HEK293 (cell line): ENCODE measurements at regions not wholly inside any gene's neighbourhood (a gene's known extent, or its start where the extent isn't known, plus 50 kb on each side); places are given as distances from the start of the nearest gene placed in this dataset.

Experiments used
- CTCF ChIA-PET: fragments of 350-600 bp; formaldehyde crosslinking; extraction: SDS; loops from one replicate; lab custom pipeline; 2021; ENCODE audit warnings: antibody characterized with exemption; lab: Yijun Ruan, JAX
- POLR2A ChIA-PET: fragments of 300-600 bp; formaldehyde crosslinking; extraction: SDS; loops from one replicate; lab custom pipeline; 2020; ENCODE audit warnings: antibody characterized with exemption, inconsistent platforms; lab: Yijun Ruan, JAX
- H3K27ac ChIP-seq: fragments of 200-500 bp; sonication (Bioruptor generic); 2 replicates; pipeline ENCODE4 v1.5.1; 2014; ENCODE audit warnings: low read depth, low read length, control low read depth, inconsistent platforms; ENCODE audit errors: extremely low read depth
- H3K36me3 ChIP-seq, 2 experiments: fragments of 200-500 bp in 1 of 2; sonication (Bioruptor generic) in 1 of 2; 1 replicate in 1 of 2; 2 replicates in 1 of 2; pipeline ENCODE4 v1.5.1; 2014 to 2017; ENCODE audit warnings: inconsistent platforms in 2 of 2, low read length in 2 of 2; ENCODE audit not compliant: control insufficient read depth in 2 of 2, insufficient read depth in 1 of 2
- H3K4me1 ChIP-seq: fragments of 200-500 bp; sonication (Bioruptor generic); 2 replicates; pipeline ENCODE4 v1.5.1; 2014; ENCODE audit warnings: mild to moderate bottlenecking, low read length, inconsistent platforms; ENCODE audit not compliant: control insufficient read depth, insufficient read depth
- H3K4me3 ChIP-seq: 2 replicates; pipeline ENCODE4 v1.5.1; 2011; ENCODE audit warnings: low read depth, mild to moderate bottlenecking, control low read depth, low read length, moderate library complexity
- H3K9me3 ChIP-seq: fragments of 200-500 bp; sonication (Bioruptor generic); 2 replicates; pipeline ENCODE4 v1.5.1; 2014; ENCODE audit warnings: low read depth, low read length, inconsistent platforms; ENCODE audit not compliant: control insufficient read depth, insufficient read depth
- HOXA7 ChIP-seq: sonication (generic); formaldehyde crosslinking; IDR thresholded peaks from 2 replicates; pipeline ENCODE4 v1.8.1; 2022; ENCODE audit warnings: missing genetic modification reagents, borderline replicate concordance
- HOXC10 ChIP-seq: sonication (generic); formaldehyde crosslinking; IDR thresholded peaks from 2 replicates; pipeline ENCODE4 v1.8.1; 2023; ENCODE audit warnings: mild to moderate bottlenecking, missing genetic modification reagents
- MEIS1 ChIP-seq: sonication (generic); formaldehyde crosslinking; IDR thresholded peaks from 2 replicates; pipeline ENCODE4 v1.8.1; 2022; ENCODE audit warnings: missing genetic modification reagents, mild to moderate bottlenecking, borderline replicate concordance
- ZNF10 ChIP-seq: fragments of 450-650 bp; formaldehyde crosslinking; IDR thresholded peaks from 2 replicates; pipeline ENCODE4 v1.5.1; 2017; ENCODE audit warnings: missing biosample characterization, missing genetic modification characterization
- ZNF121 ChIP-seq: fragments of 450-650 bp; formaldehyde crosslinking; IDR thresholded peaks from 2 replicates; pipeline ENCODE4 v1.5.1; 2016; ENCODE audit warnings: missing biosample characterization, missing genetic modification characterization
- ZNF132 ChIP-seq: fragments of 450-650 bp; formaldehyde crosslinking; IDR thresholded peaks from 2 replicates; pipeline ENCODE4 v1.5.1; 2017; ENCODE audit warnings: missing biosample characterization, missing genetic modification characterization, borderline replicate concordance
- ZNF140 ChIP-seq: fragments of 450-650 bp; formaldehyde crosslinking; IDR thresholded peaks from 2 replicates; pipeline ENCODE4 v1.5.1; 2016; ENCODE audit warnings: missing biosample characterization, missing genetic modification characterization
- ZNF146 ChIP-seq: fragments of 450-650 bp; formaldehyde crosslinking; IDR thresholded peaks from 2 replicates; pipeline ENCODE4 v1.5.1; 2016; ENCODE audit warnings: missing biosample characterization, missing genetic modification characterization
- ZNF175 ChIP-seq: fragments of 450-650 bp; formaldehyde crosslinking; IDR thresholded peaks from 2 replicates; pipeline ENCODE4 v1.5.1; 2016; ENCODE audit warnings: missing biosample characterization, missing genetic modification characterization
- ZNF202 ChIP-seq: fragments of 450-650 bp; formaldehyde crosslinking; IDR thresholded peaks from 2 replicates; pipeline ENCODE4 v1.5.1; 2016; ENCODE audit warnings: missing biosample characterization, missing genetic modification characterization, borderline replicate concordance
- ZNF239 ChIP-seq: fragments of 450-650 bp; formaldehyde crosslinking; IDR thresholded peaks from 2 replicates; pipeline ENCODE4 v1.5.1; 2016; ENCODE audit warnings: missing biosample characterization, missing genetic modification characterization
- ZNF292 ChIP-seq: fragments of 450-650 bp; formaldehyde crosslinking; IDR thresholded peaks from 2 replicates; pipeline ENCODE4 v1.5.1; 2016; ENCODE audit warnings: low read depth, missing biosample characterization, missing genetic modification characterization, borderline replicate concordance
- ZNF335 ChIP-seq: fragments of 450-650 bp; formaldehyde crosslinking; conservative IDR thresholded peaks from 2 replicates; pipeline ENCODE4 v1.5.1; 2016; ENCODE audit warnings: missing biosample characterization, missing genetic modification characterization
- ZNF394 ChIP-seq: fragments of 450-650 bp; formaldehyde crosslinking; IDR thresholded peaks from 2 replicates; pipeline ENCODE4 v1.5.1; 2016; ENCODE audit warnings: missing biosample characterization, missing genetic modification characterization, mild to moderate bottlenecking, moderate library complexity, borderline replicate concordance
- ZNF416 ChIP-seq: fragments of 450-650 bp; formaldehyde crosslinking; IDR thresholded peaks from 2 replicates; pipeline ENCODE4 v1.5.1; 2016; ENCODE audit warnings: missing biosample characterization, missing genetic modification characterization
- ZNF426 ChIP-seq: fragments of 450-650 bp; formaldehyde crosslinking; IDR thresholded peaks from 2 replicates; pipeline ENCODE4 v1.5.1; 2017; ENCODE audit warnings: missing biosample characterization, missing genetic modification characterization, mild to moderate bottlenecking, inconsistent platforms, moderate library complexity
- ZNF544 ChIP-seq: fragments of 450-650 bp; formaldehyde crosslinking; IDR thresholded peaks from 2 replicates; pipeline ENCODE4 v1.5.0; 2017; ENCODE audit warnings: missing biosample characterization, missing genetic modification characterization
- ZNF561 ChIP-seq: fragments of 450-650 bp; IDR thresholded peaks from 2 replicates; pipeline ENCODE4 v1.5.1; 2018; ENCODE audit warnings: missing biosample characterization, missing genetic modification characterization, borderline replicate concordance
- ZNF623 ChIP-seq: fragments of 450-650 bp; formaldehyde crosslinking; IDR thresholded peaks from 2 replicates; pipeline ENCODE4 v1.5.1; 2016; ENCODE audit warnings: missing biosample characterization, missing genetic modification characterization
- ZNF624 ChIP-seq: fragments of 450-650 bp; formaldehyde crosslinking; IDR thresholded peaks from 2 replicates; pipeline ENCODE4 v1.5.1; 2017; ENCODE audit warnings: missing biosample characterization, missing genetic modification characterization
- TF ChIP-seq, protein P1 (sequence below): fragments of 450-650 bp; formaldehyde crosslinking; IDR thresholded peaks from 2 replicates; pipeline ENCODE4 v1.5.1; 2016; ENCODE audit warnings: missing biosample characterization, missing genetic modification characterization
- TF ChIP-seq, protein P2 (sequence below): fragments of 450-650 bp; formaldehyde crosslinking; IDR thresholded peaks from 2 replicates; pipeline ENCODE4 v1.5.1; 2016; ENCODE audit warnings: missing biosample characterization, missing genetic modification characterization, borderline replicate concordance
- TF ChIP-seq, protein P3 (sequence below): fragments of 450-650 bp; formaldehyde crosslinking; IDR thresholded peaks from 2 replicates; pipeline ENCODE4 v1.5.1; 2016; ENCODE audit warnings: missing biosample characterization, missing genetic modification characterization
- TF ChIP-seq, protein P4 (sequence below): fragments of 450-650 bp; formaldehyde crosslinking; IDR thresholded peaks from 2 replicates; pipeline ENCODE4 v1.5.1; 2016; ENCODE audit warnings: missing biosample characterization, missing genetic modification characterization
- TF ChIP-seq, protein P5 (sequence below): fragments of 450-650 bp; formaldehyde crosslinking; IDR thresholded peaks from 2 replicates; pipeline ENCODE4 v1.5.1; 2016; ENCODE audit warnings: missing biosample characterization, missing genetic modification characterization

DNA sequence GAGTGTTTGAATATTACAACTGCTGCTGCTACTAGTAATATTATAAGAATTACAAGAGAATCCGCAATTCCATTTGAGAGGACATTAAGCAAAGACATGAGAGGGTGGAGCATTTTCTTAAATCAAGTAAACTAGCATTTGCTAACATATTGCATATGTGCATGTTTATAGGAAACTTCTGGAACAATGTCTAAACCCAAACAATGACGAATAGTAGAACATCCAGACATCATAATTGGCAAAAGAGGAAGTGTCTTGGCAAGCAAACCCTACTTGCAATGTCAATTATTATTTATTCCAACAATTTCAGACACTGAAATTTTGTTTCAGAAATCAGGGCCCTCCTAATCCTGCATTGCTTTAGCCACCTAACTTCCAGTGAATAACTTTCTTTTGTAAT, 1155.3 kb upstream of the GJE1 start:
- H3K36me3 ChIP-seq, result no peaks in the 10 kb centered on the region
- no peaks in the 10 kb centered on the region for H3K9me3 ChIP-seq
- ChIA-PET POLR2A (no interaction called here), CTCF (no interaction called here)
- TF ChIP-seq ZNF335 (no peak), ZNF146 (no peak), ZNF416 (tag by site-specific recombination) (no peak), ZNF140 (no peak)
- TF ChIP-seq, protein P1, sequence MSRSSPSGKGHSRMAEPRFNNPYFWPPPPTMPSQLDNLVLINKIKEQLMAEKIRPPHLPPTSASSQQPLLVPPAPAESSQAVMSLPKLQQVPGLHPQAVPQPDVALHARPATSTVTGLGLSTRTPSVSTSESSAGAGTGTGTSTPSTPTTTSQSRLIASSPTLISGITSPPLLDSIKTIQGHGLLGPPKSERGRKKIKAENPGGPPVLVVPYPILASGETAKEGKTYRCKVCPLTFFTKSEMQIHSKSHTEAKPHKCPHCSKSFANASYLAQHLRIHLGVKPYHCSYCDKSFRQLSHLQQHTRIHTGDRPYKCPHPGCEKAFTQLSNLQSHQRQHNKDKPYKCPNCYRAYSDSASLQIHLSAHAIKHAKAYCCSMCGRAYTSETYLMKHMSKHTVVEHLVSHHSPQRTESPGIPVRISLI (tag by site-specific recombination), result no peak
- H3K27ac ChIP-seq, result no peak overlapping the region
- no peak overlapping the region for H3K4me3 ChIP-seq
- H3K4me1 ChIP-seq, result no peaks in the 10 kb centered on the region

DNA sequence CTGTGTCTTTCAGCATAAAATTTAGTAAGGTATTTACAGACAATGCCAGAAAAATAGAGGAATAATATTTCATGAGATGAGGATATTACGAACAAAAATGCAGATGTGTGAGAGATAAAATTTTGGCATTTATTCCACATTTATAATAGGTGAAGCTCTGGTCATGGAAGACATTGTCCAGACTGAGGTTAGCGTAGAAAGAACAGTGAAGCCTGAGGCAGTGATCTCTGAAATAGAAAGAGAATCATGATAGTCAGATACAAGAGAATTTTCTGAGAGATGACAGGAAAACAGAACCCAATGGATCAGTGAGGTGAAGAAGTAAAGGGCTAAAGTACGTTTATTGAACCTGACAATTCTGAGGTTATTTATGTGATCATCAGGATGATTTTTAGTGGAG, 1155.9 kb upstream of the GJE1 start:
- TF ChIP-seq ZNF624 (tag by site-specific recombination), result no peak
- TF ChIP-seq ZNF10 (tag by site-specific recombination), result no peak
- TF ChIP-seq, protein P2, sequence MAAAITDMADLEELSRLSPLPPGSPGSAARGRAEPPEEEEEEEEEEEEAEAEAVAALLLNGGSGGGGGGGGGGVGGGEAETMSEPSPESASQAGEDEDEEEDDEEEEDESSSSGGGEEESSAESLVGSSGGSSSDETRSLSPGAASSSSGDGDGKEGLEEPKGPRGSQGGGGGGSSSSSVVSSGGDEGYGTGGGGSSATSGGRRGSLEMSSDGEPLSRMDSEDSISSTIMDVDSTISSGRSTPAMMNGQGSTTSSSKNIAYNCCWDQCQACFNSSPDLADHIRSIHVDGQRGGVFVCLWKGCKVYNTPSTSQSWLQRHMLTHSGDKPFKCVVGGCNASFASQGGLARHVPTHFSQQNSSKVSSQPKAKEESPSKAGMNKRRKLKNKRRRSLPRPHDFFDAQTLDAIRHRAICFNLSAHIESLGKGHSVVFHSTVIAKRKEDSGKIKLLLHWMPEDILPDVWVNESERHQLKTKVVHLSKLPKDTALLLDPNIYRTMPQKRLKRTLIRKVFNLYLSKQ (tag by site-specific recombination), result no peak
- no peak for TF ChIP-seq ZNF426 (tag by site-specific recombination)
- TF ChIP-seq ZNF132, result no peak
- no peak for TF ChIP-seq ZNF202 (tag by site-specific recombination)
- no peak for TF ChIP-seq MEIS1 (CRISPR knock-in tag)
- TF ChIP-seq ZNF623 (tag by site-specific recombination), result no peak
- no peak for TF ChIP-seq ZNF292 (tag by site-specific recombination)
- TF ChIP-seq ZNF394 (tag by site-specific recombination), result no peak
- TF ChIP-seq, all 188 proteins: peak for 0
- no peak overlapping the region for H3K4me3 ChIP-seq
- no peak overlapping the region for H3K27ac ChIP-seq
- no peaks in the 10 kb centered on the region for H3K36me3 ChIP-seq
- no peaks in the 10 kb centered on the region for H3K9me3 ChIP-seq
- POLR2A ChIA-PET, result no interaction called here
- H3K4me1 ChIP-seq, result no peaks in the 10 kb centered on the region
- CTCF ChIA-PET, result no interaction called here

DNA sequence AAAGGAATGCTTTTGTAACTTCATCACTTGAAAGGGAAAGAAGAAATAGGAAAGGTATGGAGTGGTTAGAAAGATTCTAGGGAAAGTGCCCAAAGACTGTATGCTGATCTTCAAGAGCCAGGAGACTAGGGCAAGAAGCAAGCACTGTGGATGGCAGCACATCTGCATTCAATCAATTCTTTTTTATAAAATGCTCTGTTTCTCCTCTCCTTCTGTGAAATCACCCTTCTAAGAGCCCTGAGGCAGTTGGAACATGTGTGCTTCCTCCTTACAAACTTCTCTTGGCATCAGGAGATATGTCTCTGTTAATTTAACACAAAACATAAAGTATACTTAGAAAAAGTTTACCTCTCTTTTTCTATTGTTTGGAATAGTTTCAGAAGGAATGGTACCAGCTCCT, 1162.2 kb upstream of the GJE1 start:
- CTCF ChIA-PET, result no interaction called here
- TF ChIP-seq ZNF394 (tag by site-specific recombination) (no peak), ZNF239 (tag by site-specific recombination) (no peak), ZNF561 (no peak), HOXC10 (CRISPR knock-in tag) (no peak), ZNF544 (tag by site-specific recombination) (no peak), ZNF121 (tag by site-specific recombination) (no peak), HOXA7 (CRISPR knock-in tag) (no peak), ZNF175 (tag by site-specific recombination) (no peak), ZNF335 (no peak)
- TF ChIP-seq, protein P3, sequence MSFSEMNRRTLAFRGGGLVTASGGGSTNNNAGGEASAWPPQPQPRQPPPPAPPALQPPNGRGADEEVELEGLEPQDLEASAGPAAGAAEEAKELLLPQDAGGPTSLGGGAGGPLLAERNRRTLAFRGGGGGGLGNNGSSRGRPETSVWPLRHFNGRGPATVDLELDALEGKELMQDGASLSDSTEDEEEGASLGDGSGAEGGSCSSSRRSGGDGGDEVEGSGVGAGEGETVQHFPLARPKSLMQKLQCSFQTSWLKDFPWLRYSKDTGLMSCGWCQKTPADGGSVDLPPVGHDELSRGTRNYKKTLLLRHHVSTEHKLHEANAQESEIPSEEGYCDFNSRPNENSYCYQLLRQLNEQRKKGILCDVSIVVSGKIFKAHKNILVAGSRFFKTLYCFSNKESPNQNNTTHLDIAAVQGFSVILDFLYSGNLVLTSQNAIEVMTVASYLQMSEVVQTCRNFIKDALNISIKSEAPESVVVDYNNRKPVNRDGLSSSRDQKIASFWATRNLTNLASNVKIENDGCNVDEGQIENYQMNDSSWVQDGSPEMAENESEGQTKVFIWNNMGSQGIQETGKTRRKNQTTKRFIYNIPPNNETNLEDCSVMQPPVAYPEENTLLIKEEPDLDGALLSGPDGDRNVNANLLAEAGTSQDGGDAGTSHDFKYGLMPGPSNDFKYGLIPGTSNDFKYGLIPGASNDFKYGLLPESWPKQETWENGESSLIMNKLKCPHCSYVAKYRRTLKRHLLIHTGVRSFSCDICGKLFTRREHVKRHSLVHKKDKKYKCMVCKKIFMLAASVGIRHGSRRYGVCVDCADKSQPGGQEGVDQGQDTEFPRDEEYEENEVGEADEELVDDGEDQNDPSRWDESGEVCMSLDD (tag by site-specific recombination), result no peak
- TF ChIP-seq, protein P4, sequence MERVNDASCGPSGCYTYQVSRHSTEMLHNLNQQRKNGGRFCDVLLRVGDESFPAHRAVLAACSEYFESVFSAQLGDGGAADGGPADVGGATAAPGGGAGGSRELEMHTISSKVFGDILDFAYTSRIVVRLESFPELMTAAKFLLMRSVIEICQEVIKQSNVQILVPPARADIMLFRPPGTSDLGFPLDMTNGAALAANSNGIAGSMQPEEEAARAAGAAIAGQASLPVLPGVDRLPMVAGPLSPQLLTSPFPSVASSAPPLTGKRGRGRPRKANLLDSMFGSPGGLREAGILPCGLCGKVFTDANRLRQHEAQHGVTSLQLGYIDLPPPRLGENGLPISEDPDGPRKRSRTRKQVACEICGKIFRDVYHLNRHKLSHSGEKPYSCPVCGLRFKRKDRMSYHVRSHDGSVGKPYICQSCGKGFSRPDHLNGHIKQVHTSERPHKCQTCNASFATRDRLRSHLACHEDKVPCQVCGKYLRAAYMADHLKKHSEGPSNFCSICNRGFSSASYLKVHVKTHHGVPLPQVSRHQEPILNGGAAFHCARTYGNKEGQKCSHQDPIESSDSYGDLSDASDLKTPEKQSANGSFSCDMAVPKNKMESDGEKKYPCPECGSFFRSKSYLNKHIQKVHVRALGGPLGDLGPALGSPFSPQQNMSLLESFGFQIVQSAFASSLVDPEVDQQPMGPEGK (tag by site-specific recombination), result no peak
- TF ChIP-seq, protein P5, sequence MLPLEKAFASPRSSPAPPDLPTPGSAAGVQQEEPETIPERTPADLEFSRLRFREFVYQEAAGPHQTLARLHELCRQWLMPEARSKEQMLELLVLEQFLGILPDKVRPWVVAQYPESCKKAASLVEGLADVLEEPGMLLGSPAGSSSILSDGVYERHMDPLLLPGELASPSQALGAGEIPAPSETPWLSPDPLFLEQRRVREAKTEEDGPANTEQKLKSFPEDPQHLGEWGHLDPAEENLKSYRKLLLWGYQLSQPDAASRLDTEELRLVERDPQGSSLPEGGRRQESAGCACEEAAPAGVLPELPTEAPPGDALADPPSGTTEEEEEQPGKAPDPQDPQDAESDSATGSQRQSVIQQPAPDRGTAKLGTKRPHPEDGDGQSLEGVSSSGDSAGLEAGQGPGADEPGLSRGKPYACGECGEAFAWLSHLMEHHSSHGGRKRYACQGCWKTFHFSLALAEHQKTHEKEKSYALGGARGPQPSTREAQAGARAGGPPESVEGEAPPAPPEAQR, result no peak

More for the DNA sequence above, 1162.2 kb upstream of the GJE1 start:
- no peaks in the 10 kb centered on the region for H3K9me3 ChIP-seq
- H3K4me3 ChIP-seq, result no peak overlapping the region
- no peak overlapping the region for H3K27ac ChIP-seq
- no peaks in the 10 kb centered on the region for H3K4me1 ChIP-seq
- POLR2A ChIA-PET, result no interaction called here
- H3K36me3 ChIP-seq, result no peaks in the 10 kb centered on the region
